Right renal pelvis (tissue), 4 donors: ENCODE measurements at regions not wholly inside any gene's neighbourhood (a gene's known extent, or its start where the extent isn't known, plus 50 kb on each side); places are given as distances from the start of the nearest gene placed in this dataset.

Experiments used
- DNase-seq, 4 donors: peaks; one replicate each; pipeline ENCODE4 v3.0.0-alpha.2; 2013; ENCODE audit warnings: low read depth in 4 of 4, low spot score in 3 of 4, missing footprints in 1 of 4

DNA sequence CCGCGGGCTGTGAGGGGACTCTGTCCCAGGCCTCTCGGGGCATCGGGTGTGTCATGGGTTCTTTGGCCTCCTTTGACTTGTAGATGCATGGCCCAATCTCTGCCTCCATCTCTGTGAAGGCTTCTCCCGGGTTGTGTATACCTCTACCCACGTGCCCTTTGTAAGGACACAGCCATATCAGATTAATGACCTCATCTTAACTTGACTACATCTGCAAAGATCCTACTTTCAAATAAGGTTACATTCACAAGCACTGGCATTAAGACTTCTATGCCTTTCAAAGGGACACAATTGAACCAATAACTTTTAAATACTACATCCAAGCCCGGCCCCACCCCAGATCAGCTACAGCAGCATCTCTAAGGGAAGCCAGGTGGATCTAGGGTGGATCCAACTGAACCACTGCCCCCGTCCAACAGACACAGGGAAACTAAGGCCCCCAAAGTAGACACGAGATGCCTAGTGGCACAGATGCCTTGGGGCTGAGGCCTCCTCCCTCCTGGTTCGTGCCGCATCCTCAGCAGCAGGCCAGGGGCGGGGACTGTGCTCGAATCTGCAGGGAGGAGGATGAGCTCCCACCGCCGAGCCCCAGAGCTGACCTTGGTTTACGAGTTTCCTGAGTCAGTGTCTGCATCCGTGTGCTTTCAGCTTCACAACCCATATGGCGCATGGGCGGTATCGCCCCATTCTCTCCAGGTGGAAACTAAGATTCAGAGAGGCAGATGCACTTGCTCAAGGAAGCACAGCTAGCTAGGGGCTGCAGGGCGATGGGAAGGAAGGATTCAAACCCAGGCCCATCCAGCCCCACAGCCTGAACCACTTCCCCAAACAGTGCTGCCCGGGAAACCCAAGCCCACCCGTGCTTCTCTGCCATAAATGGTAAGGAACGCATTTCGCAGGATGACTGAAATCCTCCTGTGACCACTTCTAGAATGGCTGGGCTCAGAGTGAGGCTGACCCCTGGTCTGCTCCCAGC lies 353.3 kb downstream of the C16orf95 start:
- no peak for DNase-seq

GRCh38 chr16:86964796-86965241 lies 352.4 kb downstream of the C16orf95 start:
- DNase-seq = no peak

- no peak for DNase-seq
Measured at GRCh38 chr16:86965331-86965730, 351.9 kb downstream of the C16orf95 start.

DNA sequence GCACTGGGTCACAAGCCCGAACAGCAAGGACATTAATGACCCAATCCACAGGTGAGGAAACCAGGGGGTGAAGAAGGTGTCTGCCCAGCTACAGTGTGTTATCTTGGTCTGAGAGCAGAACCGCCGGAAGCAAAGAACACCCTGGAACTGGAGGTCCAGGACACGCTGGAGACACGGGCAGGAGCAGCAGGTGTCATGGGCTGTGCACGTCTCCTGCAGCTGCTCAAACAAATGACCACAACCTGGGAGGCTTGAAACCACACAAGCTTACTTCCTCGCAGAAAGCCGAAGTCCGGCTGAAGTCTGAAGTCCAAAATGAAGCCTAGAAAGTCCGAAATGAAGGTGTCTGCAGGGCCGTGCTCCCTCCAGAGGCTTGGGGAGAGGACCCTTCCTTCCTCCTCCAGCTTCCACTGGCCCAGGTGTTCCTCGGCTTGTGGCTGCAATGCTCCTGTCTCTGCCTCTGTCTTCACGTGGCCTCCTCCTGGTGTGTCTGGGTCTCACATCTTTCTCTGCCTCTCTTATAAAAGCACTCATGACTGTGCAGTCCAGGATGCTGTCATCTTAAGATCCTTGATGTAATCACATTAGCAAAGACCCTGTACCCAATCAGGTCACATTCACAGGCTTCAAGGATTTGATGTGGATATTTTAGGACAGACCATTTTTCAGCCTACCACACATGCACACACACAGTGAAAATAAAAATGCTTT lies 351.2 kb downstream of the C16orf95 start:
- no peak for DNase-seq

GRCh38 chr16:86966777-86967176 lies 350.4 kb downstream of the C16orf95 start:
- DNase-seq = no peak

DNA sequence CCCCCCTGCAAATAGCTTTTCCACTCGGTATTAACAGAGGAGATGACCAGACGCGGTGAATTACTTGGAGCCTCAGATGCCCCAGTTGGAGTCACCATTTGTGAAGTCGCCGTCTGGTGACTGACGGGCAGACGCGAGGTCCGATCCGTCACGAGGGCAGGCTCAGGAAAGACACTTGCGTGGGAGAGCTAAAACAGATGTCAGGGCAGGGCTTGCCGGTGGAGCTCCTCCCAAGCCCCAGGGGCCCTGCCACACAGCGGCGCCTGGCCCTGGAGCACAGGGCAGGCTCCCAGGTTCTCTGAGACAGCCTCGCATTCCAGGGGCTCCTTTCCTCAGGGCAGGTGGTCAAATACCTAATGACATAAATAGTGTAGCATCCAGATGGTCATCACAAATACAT lies 348.3 kb downstream of the C16orf95 start:
- no peak for DNase-seq

- no peak for DNase-seq
Measured at GRCh38 chr16:86969716-86970115, 347.5 kb downstream of the C16orf95 start.

DNA sequence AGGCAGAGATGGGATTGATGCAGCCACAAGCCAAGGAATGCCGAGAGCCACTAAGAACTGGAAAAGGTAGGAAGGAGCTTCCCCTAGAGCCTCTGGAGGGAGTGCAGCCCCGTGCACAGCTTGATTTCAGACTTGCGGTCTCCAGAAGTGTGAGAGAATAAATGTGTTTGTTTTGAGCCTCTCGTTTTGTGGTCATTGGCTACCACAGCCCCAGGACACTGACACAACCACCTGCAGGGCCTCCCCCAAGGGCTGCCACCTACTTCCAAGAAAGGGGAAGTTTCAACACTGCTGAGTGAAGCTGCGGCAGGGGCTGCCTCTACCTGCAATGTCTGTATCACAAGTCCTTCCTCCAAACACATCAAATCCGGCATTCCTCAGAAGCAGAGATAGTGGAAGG lies 346.9 kb downstream of the C16orf95 start:
- no peak for DNase-seq

DNA sequence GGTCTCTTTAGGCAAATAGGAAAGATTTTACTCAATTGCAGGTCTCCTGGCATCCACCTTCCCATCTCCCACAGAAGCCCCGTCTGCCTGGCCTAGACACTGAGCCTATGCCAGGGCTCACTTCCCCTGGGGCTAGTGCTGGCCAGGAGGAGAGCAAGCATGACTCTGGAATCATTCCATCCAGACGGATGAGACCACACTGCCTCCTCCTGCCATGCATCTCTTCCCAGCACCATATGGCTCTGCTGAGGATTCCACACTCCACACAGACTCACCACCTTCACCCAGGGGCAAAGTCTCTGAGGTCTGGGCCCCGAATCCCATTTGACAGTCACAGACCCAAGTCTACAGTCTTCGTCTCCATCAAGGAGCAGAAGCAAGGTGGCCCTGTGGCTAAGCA lies 346.5 kb downstream of the C16orf95 start:
- no peak for DNase-seq

GRCh38 chr16:86971251-86971650 lies 345.9 kb downstream of the C16orf95 start:
- DNase-seq = no peak

DNA sequence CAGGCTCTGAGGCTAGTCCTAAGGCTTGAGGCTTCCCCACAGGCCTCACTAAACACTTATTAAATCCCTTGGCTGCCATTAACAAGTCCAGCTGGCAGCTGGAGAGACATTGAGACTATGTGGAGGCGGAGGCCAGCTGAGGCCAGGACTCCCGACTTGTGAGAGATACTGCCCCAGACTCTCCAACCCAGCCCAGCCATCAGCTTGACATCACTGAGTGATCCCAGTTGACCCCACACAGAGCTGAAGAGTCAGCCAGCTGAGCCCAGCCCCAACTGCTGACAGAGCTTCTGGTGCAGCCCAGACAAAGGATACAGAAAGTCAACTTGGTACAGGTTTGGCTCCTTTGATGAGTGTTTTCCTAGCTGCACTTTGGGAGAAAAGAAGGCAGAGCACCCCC lies 343.1 kb downstream of the C16orf95 start:
- DNase-seq = no peak

DNA sequence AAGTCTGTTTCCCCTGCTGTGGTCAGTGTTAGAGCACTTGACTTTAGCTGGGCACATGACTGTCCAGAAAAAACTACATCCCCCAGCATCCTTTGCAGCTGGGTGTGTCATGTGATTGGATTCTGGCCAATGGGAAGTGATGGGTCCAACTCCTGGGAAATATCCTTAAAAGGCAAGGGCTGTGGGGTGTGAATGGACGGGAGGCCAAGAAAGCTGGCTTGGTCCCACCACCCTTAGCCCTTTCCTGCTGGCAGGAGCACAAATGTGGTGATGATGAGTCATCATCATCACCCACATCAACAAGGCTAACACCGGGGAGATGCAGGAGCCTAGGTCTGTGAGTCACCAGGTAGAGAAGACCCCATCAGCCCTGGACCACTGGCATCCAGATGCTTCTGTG lies 341.7 kb downstream of the C16orf95 start:
- no peak for DNase-seq

- DNase-seq = no peak
Measured at GRCh38 chr16:86977076-86977676, 340.0 kb downstream of the C16orf95 start.

DNA sequence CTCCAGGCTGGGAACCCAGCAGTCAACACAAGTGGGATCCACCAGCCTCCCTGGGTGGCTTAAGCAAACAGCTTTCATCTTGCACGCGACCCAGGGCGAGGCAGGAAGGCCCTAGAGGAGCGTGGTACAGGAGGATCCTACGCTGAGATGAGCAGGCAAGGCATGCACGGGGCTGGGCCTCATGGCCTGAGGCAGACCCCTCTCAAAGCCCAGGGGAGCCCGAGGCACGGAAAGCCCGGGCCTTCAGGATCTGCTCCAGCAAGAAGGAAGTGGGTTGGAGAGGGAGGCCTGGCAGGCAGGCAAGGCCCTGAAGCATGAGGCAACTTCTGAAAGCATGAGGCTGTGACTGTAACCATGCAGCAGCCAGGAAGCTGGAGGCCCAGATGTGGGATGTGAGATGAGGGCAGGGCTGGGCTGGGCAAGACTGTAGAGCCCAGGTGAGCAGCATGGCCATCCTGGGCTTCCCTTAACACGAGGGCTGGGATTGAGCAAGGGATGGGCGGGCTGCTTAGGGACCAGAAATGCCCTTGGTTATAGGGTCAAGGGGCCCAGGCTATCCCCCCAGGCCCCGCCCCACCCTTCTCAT lies 338.7 kb downstream of the C16orf95 start:
- no peak for DNase-seq

DNA sequence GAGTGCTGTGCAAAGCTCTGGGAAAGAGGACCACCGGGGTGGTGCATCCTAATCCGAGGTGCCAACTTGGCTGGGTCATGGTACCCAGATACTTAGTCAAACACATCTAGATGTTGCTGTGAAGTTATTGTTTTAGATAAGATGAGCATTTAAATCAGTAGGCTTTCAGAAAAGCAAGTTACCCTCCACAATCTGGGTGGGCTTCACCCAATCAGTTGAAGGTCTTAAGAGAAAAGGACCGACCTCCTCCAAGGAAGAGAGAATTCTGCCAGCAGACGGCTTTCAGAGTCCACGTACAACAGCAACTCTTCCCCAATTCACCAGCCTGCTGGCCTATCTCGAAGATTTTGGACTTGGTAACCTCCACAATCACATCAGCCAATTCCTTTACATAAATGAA lies 338.1 kb downstream of the C16orf95 start:
- DNase-seq = no peak

DNA sequence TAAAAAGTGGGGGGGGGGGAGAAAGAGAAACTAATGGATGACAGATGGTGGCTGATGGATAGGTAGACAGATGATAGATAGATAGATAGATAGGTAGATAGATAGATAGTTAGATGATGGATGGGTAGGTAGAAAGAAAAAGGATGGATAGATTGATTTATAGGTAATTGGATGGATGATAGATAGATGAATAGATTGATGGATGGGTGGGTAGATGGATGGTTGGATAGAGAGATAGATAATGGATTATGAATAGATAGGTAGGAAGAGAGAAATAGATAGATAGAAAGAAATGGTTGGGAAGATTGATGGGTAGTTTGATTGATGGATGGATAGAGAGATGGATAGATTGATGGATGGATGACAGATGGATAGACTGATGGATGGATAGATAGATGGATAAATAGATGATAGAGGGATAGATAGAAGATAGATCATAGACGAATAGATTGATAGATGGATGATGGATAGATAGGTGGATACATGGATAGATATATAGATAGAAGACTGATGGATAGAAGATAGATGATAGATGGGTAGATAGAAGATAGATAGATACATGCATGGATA lies 337.1 kb downstream of the C16orf95 start:
- no peak for DNase-seq

DNA sequence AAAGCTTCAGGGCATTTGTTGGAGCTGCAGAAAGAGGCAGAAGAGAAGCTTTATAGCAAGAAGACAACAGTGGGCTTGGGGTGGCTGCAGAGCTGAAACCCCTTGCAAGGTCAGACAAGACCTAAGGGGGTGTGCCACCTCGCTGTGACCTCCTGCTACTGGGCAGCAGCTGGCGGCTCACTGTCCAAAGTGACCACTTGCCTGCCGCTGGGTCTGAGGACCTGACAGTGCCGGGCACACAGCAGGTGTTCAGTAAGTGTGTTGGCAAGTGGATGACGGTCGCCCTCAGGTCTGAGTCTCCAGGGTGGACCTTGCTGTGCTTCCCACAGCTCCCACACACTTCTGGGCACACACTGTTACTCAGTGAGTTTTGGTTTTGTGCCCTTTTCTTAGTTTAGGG lies 336.5 kb downstream of the C16orf95 start:
- DNase-seq = no peak

GRCh38 chr16:86982347-86982596 lies 334.9 kb downstream of the C16orf95 start:
- DNase-seq = no peak

- DNase-seq = no peak
Measured at GRCh38 chr16:86982912-86983311, 334.3 kb downstream of the C16orf95 start.

- DNase-seq = no peak
Measured at GRCh38 chr16:86983621-86984020, 333.6 kb downstream of the C16orf95 start.

GRCh38 chr16:86984343-86984742 lies 332.8 kb downstream of the C16orf95 start:
- DNase-seq = no peak
